RWPE1 (cell line): ENCODE measurements at regions not wholly inside any gene's neighbourhood (a gene's known extent, or its start where the extent isn't known, plus 50 kb on each side); places are given as distances from the start of the nearest gene placed in this dataset.

Experiments
- CTCF ChIA-PET: fragments of 350-600 bp; sonication (Branson Sonifier 250); formaldehyde crosslinking; extraction: SDS; loops from one replicate; lab custom pipeline; 2021; lab: Yijun Ruan, JAX
- POLR2A ChIA-PET: fragments of 400-600 bp; formaldehyde crosslinking; extraction: SDS; loops from one replicate; lab custom pipeline; 2020; ENCODE audit warnings: antibody characterized with exemption; ENCODE audit not compliant: low non-redundant PET; lab: Yijun Ruan, JAX
- DNase-seq: peaks from one replicate; pipeline ENCODE4 v3.0.0; 2012; ENCODE audit warnings: low spot score
- H3K27ac ChIP-seq: fragments of 450-650 bp; 2 replicates; pipeline ENCODE4 v1.5.1; 2017
- TF ChIP-seq, protein P1 (sequence below): fragments of 450-650 bp; conservative IDR thresholded peaks from 2 replicates; pipeline ENCODE4 v1.5.1; 2017; ENCODE audit warnings: low read depth, mild to moderate bottlenecking

- no peak overlapping the region for H3K27ac ChIP-seq
- ChIA-PET CTCF (no interaction called here), POLR2A (no interaction called here)
- no peak for DNase-seq
- TF ChIP-seq, protein P1, sequence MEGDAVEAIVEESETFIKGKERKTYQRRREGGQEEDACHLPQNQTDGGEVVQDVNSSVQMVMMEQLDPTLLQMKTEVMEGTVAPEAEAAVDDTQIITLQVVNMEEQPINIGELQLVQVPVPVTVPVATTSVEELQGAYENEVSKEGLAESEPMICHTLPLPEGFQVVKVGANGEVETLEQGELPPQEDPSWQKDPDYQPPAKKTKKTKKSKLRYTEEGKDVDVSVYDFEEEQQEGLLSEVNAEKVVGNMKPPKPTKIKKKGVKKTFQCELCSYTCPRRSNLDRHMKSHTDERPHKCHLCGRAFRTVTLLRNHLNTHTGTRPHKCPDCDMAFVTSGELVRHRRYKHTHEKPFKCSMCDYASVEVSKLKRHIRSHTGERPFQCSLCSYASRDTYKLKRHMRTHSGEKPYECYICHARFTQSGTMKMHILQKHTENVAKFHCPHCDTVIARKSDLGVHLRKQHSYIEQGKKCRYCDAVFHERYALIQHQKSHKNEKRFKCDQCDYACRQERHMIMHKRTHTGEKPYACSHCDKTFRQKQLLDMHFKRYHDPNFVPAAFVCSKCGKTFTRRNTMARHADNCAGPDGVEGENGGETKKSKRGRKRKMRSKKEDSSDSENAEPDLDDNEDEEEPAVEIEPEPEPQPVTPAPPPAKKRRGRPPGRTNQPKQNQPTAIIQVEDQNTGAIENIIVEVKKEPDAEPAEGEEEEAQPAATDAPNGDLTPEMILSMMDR = no peak
These were observed 194.5 kb downstream of the SOX9 start for GRCh38 chr17:72315122-72315913.

- CTCF ChIA-PET = no interaction called here
These were observed 197.3 kb downstream of the SOX9 start for GRCh38 chr17:72318131-72318530.

GRCh38 chr17:72321896-72322295 lies 201.1 kb downstream of the SOX9 start:
- H3K27ac ChIP-seq = no peak overlapping the region
- POLR2A ChIA-PET = no interaction called here
- TF ChIP-seq, protein P1 = no peak
- CTCF ChIA-PET = interaction anchor here (0.7 kb wide), 1 partner anchor 27 kb away, joined by 3 read pairs; no protein-coding TSS in a partner anchor
- no peak for DNase-seq

More at GRCh38 chr17:72318131-72318530, 197.3 kb downstream of the SOX9 start:
- POLR2A ChIA-PET = no interaction called here
- no peak overlapping the region for H3K27ac ChIP-seq
- TF ChIP-seq, protein P1 = no peak
- no peak for DNase-seq

GRCh38 chr17:72332367-72332766 lies 211.5 kb downstream of the SOX9 start:
- no peak for DNase-seq
- POLR2A ChIA-PET = no interaction called here
- TF ChIP-seq, protein P1 = no peak
- H3K27ac ChIP-seq = no peak overlapping the region
- CTCF ChIA-PET = no interaction called here

DNA sequence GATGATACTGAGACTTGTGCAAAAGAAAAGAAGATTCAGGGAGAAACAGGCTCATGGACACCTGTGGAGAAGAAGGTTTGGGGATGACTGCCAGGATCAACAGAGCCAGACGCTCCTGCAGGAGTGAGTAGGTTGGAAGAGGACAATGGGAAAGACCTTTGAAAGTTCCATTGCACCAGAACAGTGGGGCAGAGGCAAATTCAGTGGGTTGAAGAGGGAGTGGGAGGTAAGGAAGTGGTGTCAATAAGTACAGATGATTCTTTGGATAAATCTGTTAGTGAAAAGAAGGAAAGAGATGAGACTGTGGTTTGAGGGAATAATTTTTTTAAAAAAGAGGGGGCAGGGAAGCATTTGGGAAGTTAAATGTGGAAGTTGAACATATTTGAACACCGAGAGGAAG lies 212.8 kb downstream of the SOX9 start:
- no peak for DNase-seq
- ChIA-PET POLR2A (no interaction called here), CTCF (no interaction called here)
- TF ChIP-seq, protein P1 = no peak
- H3K27ac ChIP-seq = no peak overlapping the region

GRCh38 chr17:72334205-72334604 lies 213.4 kb downstream of the SOX9 start:
- DNase-seq = no peak
- TF ChIP-seq, protein P1 = no peak
- ChIA-PET POLR2A (no interaction called here), CTCF (interaction anchor here (0.6 kb wide), 1 partner anchor 182 kb away, joined by 3 read pairs; no protein-coding TSS in a partner anchor)
- no peak overlapping the region for H3K27ac ChIP-seq
